ENCODE measurements at regions not wholly inside any gene's neighbourhood (a gene's known extent, or its start where the extent isn't known, plus 50 kb on each side); places are given as distances from the start of the nearest gene placed in this dataset.

DNA sequence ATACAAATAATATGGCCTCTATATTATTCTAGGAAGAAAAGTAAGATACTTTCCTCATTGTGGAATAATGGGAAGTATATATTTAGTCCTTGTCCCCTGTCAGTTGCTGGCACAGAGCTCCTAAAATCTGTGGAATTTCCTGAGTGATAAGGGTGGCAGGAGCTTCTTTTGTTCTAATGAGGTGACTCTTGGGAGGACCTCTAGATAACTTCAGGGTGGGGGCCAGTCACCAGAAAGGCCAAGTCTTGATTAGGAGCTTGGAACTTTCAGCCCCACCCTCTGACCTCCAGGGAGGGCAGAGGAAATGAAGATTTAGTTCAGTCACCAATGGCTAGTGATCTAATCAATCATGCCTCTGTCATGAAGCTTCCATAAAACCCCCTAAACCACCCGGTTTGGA, 179.9 kb upstream of the PRICKLE1 start:
- FAIRE-seq (no peak), DNase-seq (ENCODE audit: insufficient read length, low spot score) (no peak)
- no peak for TF ChIP-seq CTCF (IDR thresholded peaks at IDR 0.05; ENCODE audit: insufficient read depth, missing control alignments)

- no peak for DNase-seq (ENCODE audit: insufficient read length, low spot score)
- TF ChIP-seq CTCF (IDR thresholded peaks at IDR 0.05; ENCODE audit: insufficient read depth, missing control alignments): no peak
- no peak for FAIRE-seq
Measured at GRCh38 chr12:42767998-42768397, 178.5 kb upstream of the PRICKLE1 start.

DNA sequence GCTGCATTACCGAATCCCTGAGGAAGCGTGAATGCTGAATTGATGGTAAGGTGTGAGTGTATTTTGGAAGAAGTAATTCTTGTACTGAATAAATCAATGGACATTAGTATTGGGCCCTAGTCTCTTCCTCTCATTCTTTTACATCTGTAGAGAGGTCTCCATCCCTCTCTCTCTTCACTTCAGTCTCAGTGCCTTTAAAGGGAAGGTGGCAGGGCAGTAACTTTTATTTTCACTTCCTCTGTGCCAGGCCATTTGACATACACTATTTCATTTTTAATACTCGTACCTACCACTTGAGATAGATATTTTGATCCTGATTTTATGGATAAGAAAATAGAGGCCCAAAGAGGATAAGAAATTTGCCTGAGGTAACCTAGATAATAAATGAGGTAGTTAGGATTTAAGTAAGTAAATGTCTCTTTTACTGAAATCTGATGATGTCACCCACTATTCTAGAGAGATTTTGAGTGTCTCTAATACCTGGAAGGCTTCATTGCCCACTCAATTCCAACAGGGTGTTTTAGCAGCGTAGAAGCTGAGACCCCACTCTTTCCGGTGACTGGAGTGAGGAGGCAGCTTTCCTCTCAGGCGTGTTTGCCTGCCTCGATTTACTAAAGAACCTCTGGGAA, 177.9 kb upstream of the PRICKLE1 start:
- FAIRE-seq (no peak), DNase-seq (ENCODE audit: insufficient read length, low spot score) (no peak)
- TF ChIP-seq CTCF (IDR thresholded peaks at IDR 0.05; ENCODE audit: insufficient read depth, missing control alignments): no peak

DNA sequence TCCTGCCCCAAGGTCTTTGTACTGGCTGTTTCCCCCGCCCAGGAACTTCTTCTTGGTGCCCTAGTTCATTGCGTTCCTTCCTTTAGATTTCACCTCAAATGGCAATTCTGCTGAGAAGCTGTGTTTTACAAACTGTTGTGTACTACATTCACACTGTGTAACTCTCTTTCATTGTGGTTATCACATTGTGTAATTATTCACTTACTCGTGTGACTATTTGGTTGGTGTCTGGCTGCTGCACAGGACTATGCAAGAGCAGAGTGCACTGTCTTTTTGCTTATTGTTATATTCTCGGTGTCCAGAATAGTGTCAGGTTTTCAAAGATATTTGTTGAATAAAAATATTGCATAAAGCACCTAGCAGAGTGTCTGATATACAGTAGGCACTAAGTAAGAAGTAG, 177.2 kb upstream of the PRICKLE1 start:
- FAIRE-seq: no peak
- DNase-seq (ENCODE audit: insufficient read length, low spot score): no peak
- no peak for TF ChIP-seq CTCF (IDR thresholded peaks at IDR 0.05; ENCODE audit: insufficient read depth, missing control alignments)

DNA sequence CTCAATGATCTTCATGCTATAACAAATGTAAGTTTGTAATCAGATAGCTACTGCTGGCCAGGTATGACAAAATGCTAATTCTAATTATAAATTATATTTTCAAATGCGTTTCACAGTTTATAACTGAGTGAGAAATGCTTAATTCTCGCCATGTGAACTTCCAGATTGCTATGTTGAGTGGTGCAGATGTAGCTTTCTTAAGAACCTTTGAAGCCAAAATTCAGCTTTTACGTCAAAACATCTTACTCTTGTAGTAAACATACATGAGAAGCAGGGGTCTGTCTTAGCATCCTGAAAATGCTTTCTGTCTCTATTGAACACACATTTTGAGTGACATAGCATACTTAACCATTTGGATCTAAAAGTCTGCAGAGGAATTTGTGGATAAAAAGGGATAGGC, 176.5 kb upstream of the PRICKLE1 start:
- TF ChIP-seq CTCF (IDR thresholded peaks at IDR 0.05; ENCODE audit: insufficient read depth, missing control alignments): no peak
- DNase-seq (ENCODE audit: insufficient read length, low spot score): no peak
- FAIRE-seq: no peak

GRCh38 chr12:42763682-42764081, 174.1 kb upstream of the PRICKLE1 start:
- no peak for FAIRE-seq
- no peak for TF ChIP-seq CTCF (IDR thresholded peaks at IDR 0.05; ENCODE audit: insufficient read depth, missing control alignments)

DNA sequence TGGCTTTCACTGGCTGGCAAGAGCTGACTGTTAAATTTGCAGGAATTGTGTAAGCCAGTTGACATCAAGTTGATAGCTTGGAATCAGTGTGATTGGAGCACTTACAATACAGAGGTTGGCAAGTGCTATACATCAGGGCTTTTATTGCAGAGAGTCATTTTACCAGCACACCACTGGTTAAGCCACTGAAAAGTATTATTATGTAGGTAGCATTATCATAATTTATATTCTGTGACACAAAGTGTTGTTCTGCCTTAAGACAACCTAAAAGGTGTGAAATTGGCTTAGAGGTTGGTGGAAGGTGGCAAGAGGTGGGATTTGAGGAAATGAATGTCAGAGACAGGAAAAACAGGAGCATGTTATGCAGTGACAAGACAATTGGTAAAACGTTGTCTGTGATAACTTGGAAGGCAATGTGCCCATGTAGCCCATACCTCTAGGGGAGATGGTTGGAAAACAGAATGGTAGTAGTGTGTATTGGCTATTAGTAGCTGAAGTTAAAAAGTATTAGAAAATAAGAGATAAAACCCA, 172.9 kb upstream of the PRICKLE1 start:
- DNase-seq (ENCODE audit: insufficient read length, low spot score) (no peak), FAIRE-seq (no peak)
- TF ChIP-seq CTCF (IDR thresholded peaks at IDR 0.05; ENCODE audit: insufficient read depth, missing control alignments): no peak

More at GRCh38 chr12:42763682-42764081, 174.1 kb upstream of the PRICKLE1 start:
- DNase-seq (ENCODE audit: insufficient read length, low spot score): no peak
